HCT116 (cell line): ENCODE measurements at regions not wholly inside any gene's neighbourhood (a gene's known extent, or its start where the extent isn't known, plus 50 kb on each side); places are given as distances from the start of the nearest gene placed in this dataset.

Experiments used
- ATAC-seq: fragments of 200-7000 bp; cut with Tn5 transposase; 2 replicates; pipeline ENCODE4 v1.9.1; 2020; ENCODE audit warnings: mild to moderate bottlenecking, moderate library complexity
- BruUV-seq: library from RNA; stranded (reverse); fragments of 400-500 nt; replicated peaks from 2 replicates; lab custom pipeline; 2021; lab: Mats Ljungman, UMichigan
- CTCF ChIA-PET: fragments of 300-600 bp; sonication (Branson Sonifier 250); formaldehyde crosslinking; loops from one replicate; lab custom pipeline; 2021; ENCODE audit warnings: antibody characterized with exemption; lab: Charles Lee
- POLR2A ChIA-PET: fragments of 300-600, 350-600 bp; sonication (Branson Sonifier 250); formaldehyde crosslinking; loops from one replicate; lab custom pipeline; 2021; ENCODE audit warnings: antibody characterized with exemption; lab: Charles Lee
- RAD21 ChIA-PET, 2 experiments: fragments of 300-600 bp; sonication (Branson Sonifier 250); formaldehyde crosslinking; loops; one replicate each; lab custom pipeline; 2023; ENCODE audit warnings: low total read pairs in 2 of 2; ENCODE audit not compliant: uncharacterized antibody in 2 of 2, unreplicated experiment in 2 of 2, low non-redundant PET in 1 of 2; lab: Charles Lee
- DNase-seq: peaks from one replicate; pipeline ENCODE4 v3.0.0-alpha.2; 2010; ENCODE audit warnings: low read depth, low spot score
- H2AFZ ChIP-seq: fragments of 200-600 bp; shearing (Covaris generic), sonication (generic); 2 replicates; pipeline ENCODE4 v1.6.1; 2017; ENCODE audit warnings: low read depth, mixed run types, mixed read lengths, antibody characterized with exemption, low read length; ENCODE audit not compliant: poor library complexity, severe bottlenecking
- H3K27ac ChIP-seq: 2 replicates; pipeline ENCODE4 v1.5.1; 2012; ENCODE audit warnings: low read depth, low read length
- H3K27me3 ChIP-seq: fragments of 200-600 bp; sonication (generic); 2 replicates; pipeline ENCODE4 v1.6.1; 2016; ENCODE audit warnings: mixed run types, low read length, mixed read lengths; ENCODE audit not compliant: insufficient read depth
- H3K36me3 ChIP-seq, 2 experiments: fragments of 200-500 bp in 1 of 2; fragments of 200-600 bp in 1 of 2; sonication (Bioruptor generic) in 1 of 2; sonication (generic) in 1 of 2; 2 replicates each; pipeline versions ENCODE4 v1.5.1 to v1.6.1; 2014 to 2016; ENCODE audit warnings: low read length in 2 of 2, inconsistent platforms in 1 of 2, mixed read lengths in 1 of 2, mixed run types in 1 of 2; ENCODE audit not compliant: insufficient read depth in 2 of 2, control insufficient read depth in 1 of 2
- H3K4me1 ChIP-seq, 2 experiments: fragments of 200-600 bp in 1 of 2; sonication (generic) in 1 of 2; 2 replicates each; pipeline versions ENCODE4 v1.5.1 to v1.6.1; 2012 to 2017; ENCODE audit warnings: low read length in 2 of 2, inconsistent platforms in 1 of 2, mild to moderate bottlenecking in 1 of 2, mixed read lengths in 1 of 2, mixed run types in 1 of 2, moderate library complexity in 1 of 2; ENCODE audit not compliant: insufficient read depth in 2 of 2, control insufficient read depth in 1 of 2
- H3K4me2 ChIP-seq: fragments of 200-600 bp; sonication (generic); 2 replicates; pipeline ENCODE4 v1.6.1; 2017; ENCODE audit warnings: mixed run types, low read length, mixed read lengths
- H3K4me3 ChIP-seq, 2 experiments: fragments of 200-600 bp in 1 of 2; sonication (generic) in 1 of 2; replicated peaks in 1 of 2; 2 replicates each; pipeline ENCODE4 v1.5.1; 2011 to 2016; ENCODE audit warnings: low read length in 2 of 2, control low read depth in 1 of 2, low read depth in 1 of 2, mild to moderate bottlenecking in 1 of 2, mixed read lengths in 1 of 2, mixed run types in 1 of 2
- H3K79me2 ChIP-seq: fragments of 200-600 bp; sonication (generic); 2 replicates; pipeline ENCODE4 v1.6.1; 2017; ENCODE audit warnings: mild to moderate bottlenecking, mixed run types, low read length, moderate library complexity, mixed read lengths; ENCODE audit not compliant: insufficient read depth
- H3K9ac ChIP-seq: fragments of 200-600 bp; sonication (generic); 2 replicates; pipeline ENCODE4 v1.6.1; 2016; ENCODE audit warnings: low read length, mixed read lengths
- H3K9me2 ChIP-seq: fragments of 200-600 bp; sonication (generic), shearing (Covaris generic); 2 replicates; pipeline ENCODE4 v1.6.1; 2017; ENCODE audit warnings: mixed run types, mild to moderate bottlenecking, moderate library complexity; ENCODE audit not compliant: insufficient read depth
- H3K9me3 ChIP-seq, 2 experiments: fragments of 200-500 bp in 1 of 2; fragments of 200-600 bp in 1 of 2; sonication (Bioruptor generic) in 1 of 2; sonication (generic) in 1 of 2; 2 replicates each; pipeline ENCODE4 v1.6.1; 2014 to 2017; ENCODE audit warnings: low read length in 2 of 2, mixed read lengths in 2 of 2, inconsistent platforms in 1 of 2, low read depth in 1 of 2, mild to moderate bottlenecking in 1 of 2, mixed run types in 1 of 2, moderate library complexity in 1 of 2; ENCODE audit not compliant: control insufficient read depth in 1 of 2, insufficient read depth in 1 of 2
- H4K20me1 ChIP-seq: fragments of 200-600 bp; sonication (generic), shearing (Covaris generic); 2 replicates; pipeline ENCODE4 v1.6.1; 2017; ENCODE audit warnings: mixed run types, mild to moderate bottlenecking, moderate library complexity; ENCODE audit not compliant: insufficient read depth
- CBX3 ChIP-seq: IDR thresholded peaks from 2 replicates; pipeline ENCODE4 v1.6.1; 2012; ENCODE audit warnings: low read depth
- EZH2 ChIP-seq: fragments of 200-600 bp; sonication (generic); IDR thresholded peaks from 2 replicates; pipeline ENCODE4 v1.6.1; 2017; ENCODE audit warnings: antibody characterized with exemption, mixed run types
- EZH2phosphoT487 ChIP-seq: fragments of 200-600 bp; IDR thresholded peaks from 2 replicates; pipeline ENCODE4 v1.6.1; 2018; ENCODE audit warnings: antibody characterized with exemption, borderline replicate concordance
- FOSL1 ChIP-seq: IDR thresholded peaks from 2 replicates; pipeline ENCODE4 v1.6.1; 2012; ENCODE audit warnings: low read depth
- POLR2A ChIP-seq: IDR thresholded peaks from 2 replicates; pipeline ENCODE4 v1.7.0; 2011; ENCODE audit warnings: borderline replicate concordance; ENCODE audit not compliant: insufficient read depth, insufficient read length; ENCODE audit errors: extremely low read depth
- POLR2AphosphoS5 ChIP-seq: IDR thresholded peaks from 2 replicates; pipeline ENCODE4 v1.6.1; 2011; ENCODE audit warnings: mild to moderate bottlenecking, low read depth, low read length, moderate library complexity
- RAD21 ChIP-seq: IDR thresholded peaks from 2 replicates; pipeline ENCODE4 v1.6.1; 2012; ENCODE audit warnings: low read depth, mild to moderate bottlenecking
- SIN3A ChIP-seq: IDR thresholded peaks from 2 replicates; pipeline ENCODE4 v1.6.1; 2012; ENCODE audit warnings: low read depth
- SRF ChIP-seq: IDR thresholded peaks from 2 replicates; pipeline ENCODE4 v1.6.1; 2012; ENCODE audit warnings: low read depth
- TCF7L2 ChIP-seq: IDR thresholded peaks from 2 replicates; pipeline ENCODE4 v1.7.0; 2011; ENCODE audit warnings: borderline replicate concordance, inconsistent platforms; ENCODE audit not compliant: insufficient read depth, insufficient read length; ENCODE audit errors: extremely low read depth
- YY1 ChIP-seq: IDR thresholded peaks from 2 replicates; pipeline ENCODE4 v1.6.1; 2011; ENCODE audit warnings: low read length, low read depth, moderate library complexity, mild to moderate bottlenecking; ENCODE audit not compliant: insufficient replicate concordance; ENCODE audit errors: extremely low read depth
- ZFX ChIP-seq: fragments of 450-650 bp; IDR thresholded peaks from 2 replicates; pipeline ENCODE4 v1.6.1; 2017
- intact Hi-C: fragments of 100-400 bp; cut with micrococcal nuclease; formaldehyde crosslinking; loops from 2 replicates; pipeline ENCODE4 v1.10.0; 2022
- TF ChIP-seq, protein P1 (sequence below): IDR thresholded peaks from 2 replicates; pipeline ENCODE4 v1.6.1; 2011; ENCODE audit warnings: mild to moderate bottlenecking, low read length, moderate library complexity; ENCODE audit not compliant: insufficient replicate concordance; ENCODE audit errors: extremely low read depth
- TF ChIP-seq, protein P2 (sequence below): IDR thresholded peaks from 2 replicates; pipeline ENCODE4 v1.6.1; 2012
- TF ChIP-seq, protein P3 (sequence below): IDR thresholded peaks from 2 replicates; pipeline ENCODE4 v1.6.1; 2012; ENCODE audit warnings: low read depth

DNA sequence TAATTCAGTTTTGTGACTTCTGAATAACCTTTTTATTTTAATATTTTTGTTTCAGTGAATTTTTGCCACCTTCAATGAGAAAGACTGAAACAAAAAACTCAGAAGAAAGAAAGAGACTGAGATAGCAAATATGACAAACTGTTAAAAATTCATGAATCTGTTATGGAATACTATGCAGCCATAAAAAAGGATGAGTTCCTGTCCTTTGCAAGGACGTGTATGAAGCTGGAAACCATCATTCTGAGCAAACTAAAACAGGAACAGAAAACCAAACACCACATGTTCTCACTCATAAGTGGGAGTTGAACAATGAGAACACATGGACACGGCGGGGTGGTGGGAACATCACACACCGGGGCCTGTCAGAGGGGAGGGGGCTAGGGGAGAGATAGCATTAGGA lies 193.4 kb upstream of the FGGY start (continued):
- TF ChIP-seq, protein P1, sequence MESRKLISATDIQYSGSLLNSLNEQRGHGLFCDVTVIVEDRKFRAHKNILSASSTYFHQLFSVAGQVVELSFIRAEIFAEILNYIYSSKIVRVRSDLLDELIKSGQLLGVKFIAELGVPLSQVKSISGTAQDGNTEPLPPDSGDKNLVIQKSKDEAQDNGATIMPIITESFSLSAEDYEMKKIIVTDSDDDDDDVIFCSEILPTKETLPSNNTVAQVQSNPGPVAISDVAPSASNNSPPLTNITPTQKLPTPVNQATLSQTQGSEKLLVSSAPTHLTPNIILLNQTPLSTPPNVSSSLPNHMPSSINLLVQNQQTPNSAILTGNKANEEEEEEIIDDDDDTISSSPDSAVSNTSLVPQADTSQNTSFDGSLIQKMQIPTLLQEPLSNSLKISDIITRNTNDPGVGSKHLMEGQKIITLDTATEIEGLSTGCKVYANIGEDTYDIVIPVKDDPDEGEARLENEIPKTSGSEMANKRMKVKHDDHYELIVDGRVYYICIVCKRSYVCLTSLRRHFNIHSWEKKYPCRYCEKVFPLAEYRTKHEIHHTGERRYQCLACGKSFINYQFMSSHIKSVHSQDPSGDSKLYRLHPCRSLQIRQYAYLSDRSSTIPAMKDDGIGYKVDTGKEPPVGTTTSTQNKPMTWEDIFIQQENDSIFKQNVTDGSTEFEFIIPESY = no peak
- no peak for TF ChIP-seq EZH2phosphoT487
- TF ChIP-seq, protein P2, sequence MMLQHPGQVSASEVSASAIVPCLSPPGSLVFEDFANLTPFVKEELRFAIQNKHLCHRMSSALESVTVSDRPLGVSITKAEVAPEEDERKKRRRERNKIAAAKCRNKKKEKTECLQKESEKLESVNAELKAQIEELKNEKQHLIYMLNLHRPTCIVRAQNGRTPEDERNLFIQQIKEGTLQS = no peak
- TF ChIP-seq TCF7L2 = no peak
- TF ChIP-seq EZH2 = no peak
- no peak for TF ChIP-seq POLR2AphosphoS5
- no peak for TF ChIP-seq POLR2A

DNA sequence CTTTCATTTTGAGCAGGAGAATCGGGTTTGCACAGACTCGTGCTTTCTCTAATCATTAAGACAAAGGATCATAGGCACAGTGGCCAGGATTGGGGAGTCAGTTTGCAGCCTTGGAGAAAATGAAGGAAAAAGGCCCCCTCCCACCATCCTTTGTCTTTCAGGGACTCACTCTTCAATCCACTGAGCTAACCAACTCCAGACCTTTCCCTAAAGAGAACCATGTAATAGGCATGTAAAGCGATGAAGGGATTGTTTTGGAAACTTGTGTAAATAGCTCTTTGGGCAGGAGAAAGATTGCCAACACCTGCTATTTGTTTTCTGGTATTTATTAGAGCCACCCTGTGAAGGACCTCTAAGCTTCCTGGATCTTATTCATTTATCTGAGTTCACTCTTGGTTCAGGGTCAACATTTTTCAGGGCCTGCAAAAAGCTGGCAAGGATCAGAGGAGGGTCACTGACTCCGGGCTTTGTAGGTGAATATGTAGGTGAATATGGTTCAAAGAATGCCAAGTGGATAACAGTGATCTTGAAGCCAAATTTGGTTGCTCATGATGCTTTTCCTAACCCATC lies 192.6 kb upstream of the FGGY start:
- CTCF ChIA-PET = no interaction called here
- Histone ChIP-seq H3K9me3 (no peaks in the 10 kb centered on the region), H3K36me3 (no peaks in the 10 kb centered on the region), H3K4me1 (no peaks in the 10 kb centered on the region), H3K4me3 (no peak overlapping the region), H3K27me3 (no peaks in the 10 kb centered on the region), H3K9me2 (no peaks in the 10 kb centered on the region), H4K20me1 (no peaks in the 10 kb centered on the region), H3K9ac (no peak overlapping the region), H2AFZ (no peak overlapping the region), H3K79me2 (no peaks in the 10 kb centered on the region), H3K27ac (no peak overlapping the region), H3K4me2 (no peak overlapping the region)
- BruUV-seq = no TSS peak
- ATAC-seq = no peak
- POLR2A ChIA-PET = no interaction called here
- RAD21 ChIA-PET = no interaction called here
- intact Hi-C loops = no loop called here
- DNase-seq = no peak
- no peak for TF ChIP-seq POLR2AphosphoS5
- TF ChIP-seq CBX3 = no peak
- no peak for TF ChIP-seq EZH2
- no peak for TF ChIP-seq RAD21
- TF ChIP-seq SIN3A = no peak
- no peak for TF ChIP-seq YY1
- TF ChIP-seq, protein P1 = no peak
- no peak for TF ChIP-seq SRF
- no peak for TF ChIP-seq EZH2phosphoT487
- TF ChIP-seq ZFX = no peak
- TF ChIP-seq, protein P3, sequence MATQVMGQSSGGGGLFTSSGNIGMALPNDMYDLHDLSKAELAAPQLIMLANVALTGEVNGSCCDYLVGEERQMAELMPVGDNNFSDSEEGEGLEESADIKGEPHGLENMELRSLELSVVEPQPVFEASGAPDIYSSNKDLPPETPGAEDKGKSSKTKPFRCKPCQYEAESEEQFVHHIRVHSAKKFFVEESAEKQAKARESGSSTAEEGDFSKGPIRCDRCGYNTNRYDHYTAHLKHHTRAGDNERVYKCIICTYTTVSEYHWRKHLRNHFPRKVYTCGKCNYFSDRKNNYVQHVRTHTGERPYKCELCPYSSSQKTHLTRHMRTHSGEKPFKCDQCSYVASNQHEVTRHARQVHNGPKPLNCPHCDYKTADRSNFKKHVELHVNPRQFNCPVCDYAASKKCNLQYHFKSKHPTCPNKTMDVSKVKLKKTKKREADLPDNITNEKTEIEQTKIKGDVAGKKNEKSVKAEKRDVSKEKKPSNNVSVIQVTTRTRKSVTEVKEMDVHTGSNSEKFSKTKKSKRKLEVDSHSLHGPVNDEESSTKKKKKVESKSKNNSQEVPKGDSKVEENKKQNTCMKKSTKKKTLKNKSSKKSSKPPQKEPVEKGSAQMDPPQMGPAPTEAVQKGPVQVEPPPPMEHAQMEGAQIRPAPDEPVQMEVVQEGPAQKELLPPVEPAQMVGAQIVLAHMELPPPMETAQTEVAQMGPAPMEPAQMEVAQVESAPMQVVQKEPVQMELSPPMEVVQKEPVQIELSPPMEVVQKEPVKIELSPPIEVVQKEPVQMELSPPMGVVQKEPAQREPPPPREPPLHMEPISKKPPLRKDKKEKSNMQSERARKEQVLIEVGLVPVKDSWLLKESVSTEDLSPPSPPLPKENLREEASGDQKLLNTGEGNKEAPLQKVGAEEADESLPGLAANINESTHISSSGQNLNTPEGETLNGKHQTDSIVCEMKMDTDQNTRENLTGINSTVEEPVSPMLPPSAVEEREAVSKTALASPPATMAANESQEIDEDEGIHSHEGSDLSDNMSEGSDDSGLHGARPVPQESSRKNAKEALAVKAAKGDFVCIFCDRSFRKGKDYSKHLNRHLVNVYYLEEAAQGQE = no peak
- TF ChIP-seq FOSL1 = no peak
- TF ChIP-seq TCF7L2 = no peak
